Endothelial cell of umbilical vein (primary cell): ENCODE measurements at regions not wholly inside any gene's neighbourhood (a gene's known extent, or its start where the extent isn't known, plus 50 kb on each side); places are given as distances from the start of the nearest gene placed in this dataset.

Experiments used
- EZH2 ChIP-seq: IDR thresholded peaks from 2 replicates; pipeline ENCODE4 v1.6.1; 2012; ENCODE audit warnings: borderline replicate concordance, low read depth, mild to moderate bottlenecking, moderate library complexity, low read length, inconsistent platforms; ENCODE audit not compliant: severe bottlenecking
- FOS ChIP-seq: IDR thresholded peaks from 2 replicates; pipeline ENCODE4 v1.6.1; 2011; ENCODE audit warnings: mild to moderate bottlenecking, low read length, moderate library complexity, borderline replicate concordance; ENCODE audit not compliant: insufficient read depth
- GATA2 ChIP-seq: IDR thresholded peaks from 2 replicates; pipeline ENCODE4 v1.7.0; 2011; ENCODE audit warnings: low read depth, mild to moderate bottlenecking, moderate library complexity, mixed read lengths, low read length; ENCODE audit not compliant: insufficient read length, insufficient read depth
- JUN ChIP-seq: IDR thresholded peaks from 2 replicates; pipeline ENCODE4 v1.6.1; 2011; ENCODE audit warnings: borderline replicate concordance, low read depth; ENCODE audit not compliant: insufficient read length, insufficient read depth
- MAX ChIP-seq: IDR thresholded peaks from 2 replicates; pipeline ENCODE4 v1.6.1; 2011; ENCODE audit not compliant: insufficient read depth, insufficient read length
- MYC ChIP-seq: IDR thresholded peaks from one replicate; pipeline ENCODE4 v1.6.1; 2011; ENCODE audit warnings: mild to moderate bottlenecking, low read depth, low read length
- POLR2A ChIP-seq: IDR thresholded peaks from 2 replicates; pipeline ENCODE4 v1.6.1; 2012; ENCODE audit warnings: low read depth, mild to moderate bottlenecking, control low read depth, low read length
- POLR2AphosphoS5 ChIP-seq: IDR thresholded peaks from 2 replicates; pipeline ENCODE4 v1.6.1; 2012; ENCODE audit warnings: low read depth, mild to moderate bottlenecking, control low read depth, low read length, moderate library complexity; ENCODE audit not compliant: insufficient read depth
- TF ChIP-seq, protein P1 (sequence below), 2 donors: IDR thresholded peaks; 1 replicate in 1 of 2; 2 replicates in 1 of 2; pipeline ENCODE4 v1.5.1; 2011; ENCODE audit warnings: low read length in 2 of 2, mild to moderate bottlenecking in 2 of 2, moderate library complexity in 2 of 2, control low read depth in 1 of 2, inconsistent platforms in 1 of 2, low read depth in 1 of 2; ENCODE audit not compliant: insufficient read depth in 1 of 2; ENCODE audit errors: extremely low read depth in 1 of 2

- TF ChIP-seq, protein P1, sequence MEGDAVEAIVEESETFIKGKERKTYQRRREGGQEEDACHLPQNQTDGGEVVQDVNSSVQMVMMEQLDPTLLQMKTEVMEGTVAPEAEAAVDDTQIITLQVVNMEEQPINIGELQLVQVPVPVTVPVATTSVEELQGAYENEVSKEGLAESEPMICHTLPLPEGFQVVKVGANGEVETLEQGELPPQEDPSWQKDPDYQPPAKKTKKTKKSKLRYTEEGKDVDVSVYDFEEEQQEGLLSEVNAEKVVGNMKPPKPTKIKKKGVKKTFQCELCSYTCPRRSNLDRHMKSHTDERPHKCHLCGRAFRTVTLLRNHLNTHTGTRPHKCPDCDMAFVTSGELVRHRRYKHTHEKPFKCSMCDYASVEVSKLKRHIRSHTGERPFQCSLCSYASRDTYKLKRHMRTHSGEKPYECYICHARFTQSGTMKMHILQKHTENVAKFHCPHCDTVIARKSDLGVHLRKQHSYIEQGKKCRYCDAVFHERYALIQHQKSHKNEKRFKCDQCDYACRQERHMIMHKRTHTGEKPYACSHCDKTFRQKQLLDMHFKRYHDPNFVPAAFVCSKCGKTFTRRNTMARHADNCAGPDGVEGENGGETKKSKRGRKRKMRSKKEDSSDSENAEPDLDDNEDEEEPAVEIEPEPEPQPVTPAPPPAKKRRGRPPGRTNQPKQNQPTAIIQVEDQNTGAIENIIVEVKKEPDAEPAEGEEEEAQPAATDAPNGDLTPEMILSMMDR (IDR thresholded peaks at IDR 0.05; ENCODE audit: extremely low read depth in 1 of 2, insufficient read depth in 1 of 2, low read depth in 1 of 2, low read length in 2 of 2): no peak
- TF ChIP-seq POLR2AphosphoS5 (no peak), POLR2A (no peak), JUN (no peak), EZH2 (no peak), MAX (no peak), GATA2 (no peak), MYC (no peak), FOS (no peak)
Measured at GRCh38 chr22:26751217-26751616, 93.8 kb downstream of the MIAT start.
